MM.1S (cell line): ENCODE measurements at regions not wholly inside any gene's neighbourhood (a gene's known extent, or its start where the extent isn't known, plus 50 kb on each side); places are given as distances from the start of the nearest gene placed in this dataset.

ENCODE experiments used
- CTCF ChIP-seq: fragments of 300-600 bp; sonication (generic); IDR thresholded peaks from 2 replicates; pipeline ENCODE4 v1.5.1; 2016; ENCODE audit warnings: antibody characterized with exemption, low read length, mixed read lengths
- EZH2 ChIP-seq: fragments of 300-600 bp; sonication (generic); optimal IDR thresholded peaks from 2 replicates; pipeline ENCODE3; 2017; ENCODE audit warnings: low read depth, mild to moderate bottlenecking, antibody characterized with exemption, low read length, mixed read lengths
- EZH2phosphoT487 ChIP-seq: fragments of 300-600 bp; sonication (generic); IDR thresholded peaks from 2 replicates; pipeline ENCODE4 v1.6.1; 2018; ENCODE audit warnings: antibody characterized with exemption, low read length

GRCh38 chr7:52021343-52021742 is 704.7 kb upstream of the COBL start:
- no peak for TF ChIP-seq CTCF
- TF ChIP-seq EZH2: no peak
- no peak for TF ChIP-seq EZH2phosphoT487
